ENCODE measurements at regions not wholly inside any gene's neighbourhood (a gene's known extent, or its start where the extent isn't known, plus 50 kb on each side); places are given as distances from the start of the nearest gene placed in this dataset.

DNA sequence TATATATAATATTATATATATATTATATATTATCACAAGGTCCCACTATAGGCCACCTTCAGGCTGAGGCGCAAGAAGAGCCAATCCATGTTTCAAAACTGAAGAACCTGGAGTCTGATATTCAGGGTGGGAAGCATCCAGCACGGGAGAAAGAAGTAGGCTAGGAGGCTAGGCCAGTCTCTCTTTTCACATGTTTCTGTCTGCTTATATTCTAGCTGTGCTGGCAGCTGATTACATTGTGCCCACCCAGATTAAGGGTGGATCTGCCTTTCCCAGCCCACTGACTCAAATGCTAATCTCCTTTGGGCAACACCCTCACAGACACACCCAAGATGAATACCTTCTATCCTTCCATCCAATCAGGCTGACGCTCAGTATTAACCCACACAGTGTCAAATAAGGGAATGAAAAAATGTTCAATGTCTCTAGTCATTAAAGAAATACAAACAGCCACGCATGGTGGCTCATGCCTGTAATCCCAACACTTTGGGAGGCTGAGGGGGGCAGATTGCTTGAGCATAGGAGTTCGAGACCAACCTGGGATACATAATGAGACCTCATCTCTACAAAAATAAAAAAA, 135.4 kb upstream of the PCBD1 start:
- DNase-seq (ENCODE audit: low spot score), result no peak

DNA sequence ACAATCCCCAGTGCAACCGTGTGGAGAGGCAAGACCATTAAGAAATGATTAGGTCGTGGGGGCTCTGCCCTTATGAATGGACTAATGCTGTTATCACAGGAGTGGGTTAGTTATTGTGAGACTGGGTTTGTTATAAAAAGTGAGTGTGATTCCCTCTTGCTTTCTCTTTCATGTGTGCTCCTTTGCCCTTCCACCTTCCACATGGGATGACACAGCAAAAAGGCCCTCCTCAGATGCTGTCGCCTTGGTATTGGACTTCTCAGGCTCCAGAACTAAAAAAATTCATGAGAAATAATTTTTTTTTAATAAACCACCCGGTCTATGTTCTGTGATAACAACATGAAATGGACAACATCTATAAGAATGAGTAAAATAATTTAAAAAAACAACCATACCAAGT, 136.1 kb upstream of the PCBD1 start:
- no peak for DNase-seq (ENCODE audit: low spot score)

DNA sequence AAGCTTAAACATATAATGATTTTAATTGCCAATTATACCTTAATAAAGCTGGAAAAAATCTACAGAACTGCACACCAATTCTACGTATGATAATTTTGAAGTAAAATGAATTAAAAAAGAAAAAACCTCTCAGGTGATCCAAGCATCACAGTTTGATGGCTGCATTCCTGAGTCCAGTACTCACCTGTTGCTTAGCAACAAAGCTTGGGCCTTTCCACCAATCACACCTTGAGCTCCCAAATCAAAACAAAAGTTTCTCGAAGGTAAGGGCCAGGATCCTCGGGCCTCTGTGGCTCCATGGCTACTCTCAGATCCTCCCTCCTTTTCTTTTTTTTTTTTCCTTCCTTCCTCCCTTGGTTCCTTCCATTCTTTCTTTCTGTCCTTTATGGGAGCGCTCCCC, 137.2 kb upstream of the PCBD1 start:
- no peak for DNase-seq (ENCODE audit: low spot score)

DNA sequence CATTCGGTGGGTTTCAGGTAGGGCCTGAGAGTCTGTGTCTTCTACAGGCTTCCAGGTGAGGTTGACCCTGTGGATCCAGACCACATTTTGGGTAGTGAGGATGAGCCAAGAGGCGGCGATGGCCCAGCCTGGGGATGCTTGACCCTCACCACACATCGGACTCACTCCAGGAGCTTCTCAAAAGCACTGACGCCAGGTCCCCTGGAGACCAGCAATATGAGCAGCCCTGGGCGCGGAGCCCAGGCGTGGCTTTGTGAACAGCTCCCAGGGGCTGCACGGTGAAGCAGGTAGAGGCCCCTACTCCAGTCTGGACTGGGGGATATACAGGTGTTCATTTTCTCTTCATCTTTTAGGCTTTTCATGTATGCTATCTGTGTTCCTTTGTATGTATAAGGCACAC, 139.7 kb upstream of the PCBD1 start:
- DNase-seq (ENCODE audit: low spot score), result no peak

DNA sequence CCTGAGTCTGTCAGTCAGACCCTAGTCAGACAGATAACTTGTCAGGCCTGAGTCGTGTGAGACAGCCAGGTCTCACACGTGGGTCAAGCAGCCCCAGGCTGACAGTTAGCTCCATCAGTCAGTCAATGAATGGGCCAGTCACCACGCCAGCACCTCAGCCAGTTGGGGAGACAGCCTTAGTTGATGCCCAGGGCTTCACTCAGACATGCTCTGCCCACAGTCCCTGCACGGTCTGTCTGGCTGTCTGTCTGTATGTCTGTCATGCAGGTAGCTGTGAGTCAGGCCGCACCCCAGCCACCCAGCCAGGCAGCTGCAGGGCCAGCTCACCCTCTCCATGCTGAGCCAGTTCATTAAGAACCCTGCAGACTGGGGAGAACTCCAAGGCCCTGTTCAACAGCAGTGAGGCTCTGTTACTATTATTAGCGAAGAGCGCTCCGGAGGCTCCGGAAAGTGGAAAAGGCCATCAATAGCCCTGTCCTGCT, 141.1 kb upstream of the PCBD1 start:
- DNase-seq (ENCODE audit: low spot score), result no peak

DNA sequence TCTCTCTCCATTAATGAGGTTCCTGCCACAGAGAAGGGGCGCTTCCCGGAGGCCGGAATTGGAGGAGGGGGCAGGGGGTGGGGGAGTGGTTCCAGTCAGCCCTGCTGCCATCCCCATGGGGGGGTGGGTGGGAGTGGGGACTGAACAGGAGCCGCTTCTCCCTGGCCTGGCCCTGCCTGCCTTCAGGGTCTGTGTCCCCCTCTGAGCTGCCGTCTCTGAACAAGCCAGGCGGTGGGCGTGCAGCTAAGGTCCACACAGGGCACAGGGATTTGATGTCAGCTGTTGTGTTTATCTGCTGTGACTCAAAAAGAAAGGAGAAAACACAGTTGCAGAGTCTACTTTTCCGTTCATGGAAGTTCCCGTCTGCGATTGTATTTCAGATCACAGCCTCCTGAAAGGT, 141.5 kb upstream of the PCBD1 start:
- no peak for DNase-seq (ENCODE audit: low spot score)

DNA sequence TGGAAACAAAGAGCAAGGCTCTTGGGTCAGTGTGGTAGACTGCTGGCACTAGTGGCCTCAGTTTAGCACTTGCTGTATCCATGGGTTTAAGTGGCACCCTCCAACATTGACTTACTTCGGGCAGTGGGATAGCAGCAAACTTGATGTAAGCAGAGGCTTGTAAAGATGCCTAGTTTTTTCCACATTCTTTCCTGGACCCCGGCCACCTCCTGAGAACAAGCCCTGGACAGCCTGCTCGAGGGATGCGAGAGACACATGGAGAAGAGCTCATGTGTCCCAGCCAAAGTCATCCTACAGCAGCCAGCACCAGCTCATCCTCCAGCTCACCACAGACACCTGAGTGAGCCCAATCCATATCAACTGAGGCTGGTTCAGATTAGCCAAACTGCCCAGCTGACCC, 142.7 kb upstream of the PCBD1 start:
- no peak for DNase-seq (ENCODE audit: low spot score)

DNA sequence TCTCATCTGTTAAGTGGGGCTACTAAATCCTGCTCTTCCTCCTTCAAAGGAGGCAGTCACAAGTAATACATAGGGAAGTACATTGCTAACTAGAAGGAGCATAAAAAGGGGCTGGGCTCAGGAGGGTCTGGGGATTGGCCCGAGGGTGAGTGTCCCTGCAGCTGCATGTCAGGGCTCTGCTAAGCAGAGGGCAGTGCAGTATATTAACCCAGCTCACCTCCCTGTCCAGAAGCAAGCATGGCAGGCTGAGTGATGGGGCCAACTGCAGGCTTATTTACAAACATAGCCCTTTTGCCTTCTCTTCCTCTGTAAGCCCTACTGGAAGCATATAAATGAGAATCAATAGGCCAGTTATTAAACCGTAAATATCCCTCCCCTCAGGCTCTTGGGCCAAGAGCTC, 143.2 kb upstream of the PCBD1 start:
- no peak for DNase-seq (ENCODE audit: low spot score)

DNA sequence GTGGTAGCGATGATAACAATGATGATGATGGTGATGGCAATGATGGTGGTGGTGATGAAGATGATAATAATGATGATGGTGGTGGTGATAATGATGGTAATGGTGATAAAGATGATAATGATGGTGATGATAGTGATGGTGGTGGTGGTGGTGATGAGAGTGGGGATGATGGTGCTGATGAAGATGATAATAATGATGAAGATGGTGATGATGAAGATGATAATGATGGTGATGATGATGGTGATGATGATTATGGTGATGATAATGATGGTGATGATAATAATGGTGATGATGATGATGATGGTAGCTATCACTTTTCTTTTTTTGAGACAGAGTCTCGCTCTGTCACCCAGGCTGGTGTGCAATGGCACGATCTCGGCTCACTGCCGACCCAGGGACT, 144.5 kb upstream of the PCBD1 start:
- DNase-seq (ENCODE audit: low spot score), result no peak

DNA sequence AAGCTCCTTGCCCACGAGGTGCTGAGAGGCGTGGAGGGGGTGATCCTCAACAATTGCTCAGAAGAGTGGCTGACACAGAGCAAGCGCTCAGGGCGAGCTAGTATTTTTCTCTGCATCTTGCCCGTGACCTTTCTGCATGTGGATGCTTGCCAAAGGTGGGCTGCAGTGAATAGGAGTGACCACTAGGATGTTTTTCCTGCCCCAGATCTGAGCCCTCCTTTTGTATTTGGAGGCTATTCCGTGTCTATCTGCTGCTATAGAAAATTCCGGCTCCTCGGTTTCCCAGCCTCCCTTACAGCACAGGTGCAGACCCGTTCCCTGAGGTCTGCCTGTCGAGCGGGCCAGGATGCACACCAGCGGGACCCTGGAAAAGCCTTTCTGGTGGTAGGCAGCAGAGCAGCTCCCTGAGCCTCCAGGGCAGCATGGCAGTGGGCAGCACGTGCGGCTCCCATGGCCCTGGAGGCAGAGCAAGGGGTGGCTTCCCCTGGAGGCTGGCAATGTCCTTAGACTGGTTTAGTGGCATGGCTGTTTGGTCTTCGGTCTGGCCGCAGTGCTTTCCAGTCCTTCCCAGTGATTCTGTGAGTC, 145.1 kb upstream of the PCBD1 start:
- DNase-seq (ENCODE audit: low spot score), result no peak

DNA sequence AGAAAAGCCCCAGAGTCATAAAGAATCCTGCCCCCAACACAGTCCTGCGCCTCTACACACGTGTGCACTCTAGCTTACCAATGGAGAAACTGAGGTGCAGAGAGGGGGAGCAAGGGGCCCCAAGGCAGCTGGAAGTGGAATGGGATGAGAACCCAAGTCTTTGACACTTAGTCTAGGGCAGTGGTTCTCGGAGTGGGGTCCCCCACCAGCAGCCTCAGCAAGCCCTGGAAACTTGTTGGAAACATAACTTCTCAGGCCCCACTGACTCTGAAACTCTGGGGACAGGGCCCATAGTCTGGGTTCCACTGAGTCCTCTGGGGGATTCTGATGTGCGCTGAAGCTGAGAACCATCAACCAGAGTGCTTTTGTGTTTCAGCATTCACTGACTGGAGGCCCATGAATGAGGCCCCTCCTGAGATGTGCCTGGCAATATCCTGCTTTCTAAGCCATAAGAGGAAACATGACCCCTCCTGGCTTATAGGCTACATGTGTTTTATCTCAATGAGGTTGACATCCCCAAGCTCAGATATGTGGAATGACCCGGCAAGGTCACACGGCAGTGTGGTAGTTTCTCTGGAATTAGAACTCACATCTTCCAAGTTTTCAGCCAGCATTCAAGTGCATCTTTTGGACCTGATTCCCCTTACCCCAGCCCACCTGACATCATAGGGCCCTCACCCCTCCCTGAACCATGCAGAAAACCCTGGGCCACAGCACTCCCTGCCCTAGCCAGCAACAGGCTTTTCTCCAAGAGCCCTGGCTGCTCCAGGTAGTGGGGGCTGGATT, 147.3 kb upstream of the PCBD1 start:
- no peak for DNase-seq (ENCODE audit: low spot score)

DNA sequence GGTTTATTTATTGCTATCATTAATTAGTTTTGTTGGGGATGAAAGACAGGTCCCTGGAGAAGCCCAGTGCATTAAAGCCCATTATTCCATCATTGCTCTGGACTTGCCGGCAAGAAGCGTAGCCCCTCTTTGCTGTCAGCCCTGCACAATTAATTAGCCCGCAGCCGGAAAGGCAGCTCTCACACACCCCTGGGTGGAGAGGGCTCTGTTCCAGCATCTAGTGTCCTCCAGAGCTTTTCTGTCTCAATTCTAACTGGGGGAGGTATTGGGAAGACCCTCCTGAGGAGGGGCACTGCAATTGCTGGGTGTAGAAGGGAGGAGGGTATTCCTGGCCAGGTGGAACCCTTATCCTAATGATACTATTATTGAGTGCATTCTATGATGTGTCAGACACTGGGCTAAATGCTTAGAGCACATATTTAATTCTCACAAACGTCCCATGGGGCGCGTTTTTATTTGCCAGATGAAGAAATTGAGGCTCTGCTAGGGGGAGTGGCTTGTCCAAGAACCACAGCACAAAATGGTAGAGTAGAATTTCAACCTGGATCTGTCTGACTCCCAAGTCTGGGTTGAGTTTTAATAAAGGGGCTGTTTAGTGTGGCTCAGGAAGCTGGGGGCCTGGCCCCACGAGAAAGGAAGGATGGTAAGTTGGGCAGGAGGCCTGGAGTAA, 148.1 kb upstream of the PCBD1 start:
- DNase-seq (ENCODE audit: low spot score), result no peak

DNA sequence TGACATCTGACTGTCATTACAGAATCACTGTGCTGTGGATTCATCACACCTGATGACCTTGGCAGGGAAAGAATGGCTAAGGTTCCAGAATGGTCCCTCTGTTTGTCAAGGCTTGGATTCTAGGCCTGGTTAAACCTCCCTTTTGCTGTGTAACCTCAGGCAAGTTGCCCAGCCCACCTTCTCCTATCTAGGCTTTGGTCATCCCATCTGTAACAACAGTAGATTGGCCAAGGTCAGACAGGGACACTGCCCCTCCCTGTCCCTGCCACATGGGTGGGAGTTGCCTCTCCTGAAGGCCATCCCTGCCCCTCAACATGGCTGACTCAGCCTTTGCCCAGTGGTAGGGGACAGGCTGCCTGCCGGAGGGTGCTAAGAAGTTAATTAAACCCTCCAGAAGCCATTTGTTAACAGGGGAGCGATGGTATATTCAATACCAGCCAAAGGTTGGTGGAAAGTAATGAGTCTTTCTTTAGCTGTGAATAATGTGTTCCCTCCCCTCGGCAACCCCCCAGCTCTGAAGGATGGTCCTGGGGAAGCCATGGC, 149.8 kb upstream of the PCBD1 start:
- no peak for DNase-seq (ENCODE audit: low spot score)

DNA sequence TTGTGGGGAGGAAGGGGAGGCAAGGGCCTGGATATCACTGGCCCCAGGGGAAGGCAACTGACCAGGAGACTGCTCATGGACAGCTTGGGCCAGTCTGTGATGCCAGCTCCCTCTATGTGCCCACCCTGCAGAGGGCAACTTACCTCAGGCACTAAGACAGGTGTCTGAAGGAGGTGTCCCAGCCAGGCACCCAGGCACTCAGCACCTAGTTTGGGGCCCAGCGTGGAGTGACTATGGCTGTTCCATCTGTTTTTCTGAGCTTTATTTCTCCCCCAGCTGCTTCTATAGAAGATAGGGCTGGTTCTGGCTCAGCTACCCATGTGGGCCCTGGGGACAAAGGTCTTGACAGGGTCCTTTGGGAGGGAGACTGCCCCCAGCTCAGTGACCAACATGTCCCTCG, 150.6 kb upstream of the PCBD1 start:
- no peak for DNase-seq (ENCODE audit: low spot score)

DNA sequence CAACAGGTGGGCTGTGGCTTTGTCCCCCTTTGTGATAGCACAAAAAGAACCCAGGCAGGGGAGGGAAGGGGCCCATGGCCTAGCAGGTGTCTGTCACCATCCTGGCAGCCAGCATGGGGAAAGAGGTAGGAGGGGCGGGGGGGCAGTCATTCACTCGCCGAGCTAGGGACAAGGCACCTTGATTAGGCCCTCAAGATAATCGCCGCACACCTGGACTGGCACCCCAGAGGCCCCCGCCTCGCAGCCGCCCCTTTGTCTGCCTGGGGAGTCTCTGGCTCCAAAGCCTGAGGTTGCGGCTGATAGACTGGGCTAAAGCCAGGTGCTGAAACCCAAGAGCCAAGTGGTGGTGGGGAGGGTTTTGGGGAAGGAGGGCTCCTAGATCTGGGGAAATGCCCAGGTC, 151.2 kb upstream of the PCBD1 start:
- DNase-seq (ENCODE audit: low spot score), result no peak

DNA sequence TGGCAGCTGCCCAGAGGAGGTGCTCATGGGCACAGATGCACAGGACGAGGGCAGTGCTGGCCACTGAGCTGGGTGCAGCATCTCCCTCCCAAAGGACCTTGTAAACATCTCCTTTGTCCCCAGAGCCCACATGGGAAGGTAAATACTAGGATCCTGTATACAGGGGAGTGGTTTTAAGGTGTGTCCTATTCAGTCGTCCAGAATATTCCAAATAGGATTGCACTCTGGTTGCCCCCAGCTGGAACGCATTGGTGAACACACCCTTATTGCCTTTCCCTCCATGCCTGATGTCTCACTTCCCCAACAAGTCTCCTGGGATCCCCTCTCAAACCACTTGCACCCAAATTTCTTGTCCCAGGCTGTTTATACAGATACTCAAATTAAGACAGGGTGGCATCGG, 152.0 kb upstream of the PCBD1 start:
- DNase-seq (ENCODE audit: low spot score), result no peak

DNA sequence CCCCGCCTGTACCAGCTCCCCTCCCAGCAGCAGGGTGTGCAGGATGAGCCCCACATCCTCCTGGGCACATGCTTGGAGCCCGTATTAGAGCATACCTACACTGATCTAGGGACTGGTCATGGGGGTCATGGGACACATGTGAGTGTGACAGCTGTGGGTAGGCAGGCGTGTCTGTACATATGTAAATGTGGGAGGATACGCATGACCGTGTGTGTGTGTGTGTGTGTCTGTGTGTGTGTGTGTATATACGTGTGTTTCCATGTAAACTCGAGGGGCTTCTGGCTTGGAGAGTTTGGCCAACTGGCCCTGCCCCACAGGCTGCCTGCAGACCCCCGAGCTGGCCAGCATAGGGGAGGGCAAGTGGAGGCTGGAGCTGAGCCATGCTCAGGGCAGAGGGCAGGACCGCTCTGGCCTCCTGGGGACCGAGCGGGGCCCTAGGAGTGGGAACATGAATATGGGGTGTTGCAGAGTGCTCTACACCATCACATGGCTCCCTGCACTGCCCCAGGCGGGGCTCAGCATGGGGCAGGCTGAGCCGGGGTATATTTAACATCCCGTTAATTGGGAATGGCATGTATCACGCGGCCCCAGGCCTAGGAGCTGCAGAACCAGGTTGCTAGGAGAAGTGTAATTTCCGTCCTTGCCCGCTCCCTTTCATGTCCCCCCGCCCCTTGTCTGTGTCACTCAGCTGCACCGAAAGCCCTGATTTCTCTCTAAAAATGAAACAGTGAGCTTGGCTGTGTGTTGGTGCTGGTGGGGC, 152.7 kb upstream of the PCBD1 start:
- no peak for DNase-seq (ENCODE audit: low spot score)

DNA sequence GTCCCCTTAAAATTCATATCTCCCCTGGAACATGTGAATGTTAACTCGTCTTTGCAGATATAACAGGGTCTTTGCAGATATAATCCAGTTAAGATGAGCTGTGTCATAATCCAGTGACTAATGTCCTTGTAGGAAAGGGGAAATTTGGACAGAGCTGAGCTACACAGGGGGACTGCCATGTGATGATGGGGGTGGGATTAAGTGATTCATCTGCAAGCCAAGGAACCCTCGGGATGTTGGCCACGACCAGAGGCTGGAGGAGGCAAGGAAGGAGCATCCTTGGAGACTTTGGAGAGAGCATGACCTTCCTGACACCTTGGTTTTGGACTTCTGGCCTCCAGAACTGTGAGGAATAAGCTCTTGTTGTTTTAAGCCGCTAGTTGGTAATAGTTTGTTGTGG, 153.9 kb upstream of the PCBD1 start:
- DNase-seq (ENCODE audit: low spot score), result no peak

DNA sequence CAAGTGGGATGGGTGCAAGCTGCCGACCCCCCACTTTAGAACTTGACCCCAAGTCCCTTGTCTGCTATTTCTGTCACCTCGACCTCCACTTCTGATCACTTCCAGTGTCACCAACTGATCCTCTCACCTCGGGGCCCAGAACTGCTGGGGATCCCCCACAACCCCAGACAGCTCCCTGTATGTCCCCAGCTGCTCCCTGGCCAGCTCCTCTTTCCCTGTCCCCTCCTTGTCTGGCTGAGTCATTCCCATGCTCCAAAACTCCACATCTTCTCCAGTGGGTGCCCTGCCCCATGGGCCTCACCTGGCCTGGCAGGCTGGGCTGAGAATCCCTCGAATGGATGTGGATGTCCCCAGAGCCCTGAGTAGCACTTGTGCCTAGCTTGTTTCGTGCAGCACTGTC, 154.3 kb upstream of the PCBD1 start:
- DNase-seq (ENCODE audit: low spot score), result no peak

DNA sequence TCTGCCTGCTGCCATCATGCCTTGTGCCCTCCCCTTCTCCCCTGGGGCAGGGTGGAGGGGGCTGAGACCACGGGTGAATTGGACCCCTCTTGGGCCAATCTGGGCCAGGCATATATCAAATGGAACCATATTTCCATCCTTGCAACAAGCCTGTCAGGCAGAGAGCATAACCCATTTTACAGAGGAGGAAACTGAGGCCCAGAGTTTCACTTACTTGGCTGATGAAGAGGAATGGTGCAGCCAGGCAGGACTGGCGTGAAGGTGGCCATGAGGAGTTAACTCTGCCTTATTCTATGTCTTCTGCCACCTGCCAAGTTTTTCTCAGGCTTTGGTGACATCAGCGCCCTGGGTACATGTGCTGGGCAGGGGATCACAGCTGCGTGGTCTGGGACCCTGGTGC, 155.5 kb upstream of the PCBD1 start:
- no peak for DNase-seq (ENCODE audit: low spot score)

DNA sequence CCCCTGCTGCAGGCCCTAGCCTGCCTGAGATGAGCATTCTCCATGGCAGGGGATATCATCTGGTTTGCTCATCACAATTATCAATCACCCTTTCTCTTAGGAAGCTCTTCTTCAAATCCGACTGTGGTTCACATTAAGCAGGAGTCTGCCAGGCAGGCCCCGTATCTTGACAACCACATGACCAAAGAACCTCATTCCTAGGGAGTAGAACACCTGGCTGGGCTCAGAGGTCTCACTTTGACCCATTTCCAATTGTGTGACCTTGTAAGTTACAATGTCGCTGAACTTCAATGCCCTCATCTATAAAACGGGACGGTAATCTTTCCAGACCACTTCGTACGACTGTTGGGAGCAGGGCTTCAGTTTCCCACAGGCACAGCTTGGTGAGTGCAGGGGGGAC, 156.4 kb upstream of the PCBD1 start:
- DNase-seq (ENCODE audit: low spot score), result no peak

DNA sequence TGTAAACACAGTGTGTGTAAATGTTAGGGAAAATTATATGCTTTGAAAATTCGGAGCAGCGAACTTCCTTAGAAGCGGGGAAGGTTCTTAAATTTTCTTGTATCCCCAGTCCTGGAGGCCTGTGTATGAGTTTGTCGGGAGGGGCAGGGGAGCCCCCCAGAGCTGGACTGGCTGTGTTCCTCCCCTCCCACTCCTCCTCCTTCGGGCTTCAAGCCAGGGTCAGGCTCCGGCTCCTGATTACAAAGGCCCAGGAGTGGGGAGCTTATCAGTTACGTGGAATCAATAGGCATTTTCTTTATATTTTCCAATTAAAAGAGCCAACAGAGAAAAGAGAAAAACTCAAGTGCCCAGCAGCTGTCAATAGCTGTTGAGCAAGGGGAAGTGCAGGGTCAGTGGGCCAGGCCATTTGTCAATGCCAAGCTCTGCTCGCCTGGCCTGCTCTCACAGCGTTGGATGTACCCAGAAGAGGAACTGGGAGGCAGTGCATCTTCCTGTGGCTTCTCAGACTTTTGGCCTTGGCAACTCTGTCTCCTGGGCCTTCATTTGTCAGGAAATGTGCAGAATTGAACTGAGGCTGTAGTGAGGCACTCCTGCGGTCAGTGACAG, 156.9 kb upstream of the PCBD1 start:
- DNase-seq (ENCODE audit: low spot score), result no peak
